ENCODE measurements at regions not wholly inside any gene's neighbourhood (a gene's known extent, or its start where the extent isn't known, plus 50 kb on each side); places are given as distances from the start of the nearest gene placed in this dataset.

DNA sequence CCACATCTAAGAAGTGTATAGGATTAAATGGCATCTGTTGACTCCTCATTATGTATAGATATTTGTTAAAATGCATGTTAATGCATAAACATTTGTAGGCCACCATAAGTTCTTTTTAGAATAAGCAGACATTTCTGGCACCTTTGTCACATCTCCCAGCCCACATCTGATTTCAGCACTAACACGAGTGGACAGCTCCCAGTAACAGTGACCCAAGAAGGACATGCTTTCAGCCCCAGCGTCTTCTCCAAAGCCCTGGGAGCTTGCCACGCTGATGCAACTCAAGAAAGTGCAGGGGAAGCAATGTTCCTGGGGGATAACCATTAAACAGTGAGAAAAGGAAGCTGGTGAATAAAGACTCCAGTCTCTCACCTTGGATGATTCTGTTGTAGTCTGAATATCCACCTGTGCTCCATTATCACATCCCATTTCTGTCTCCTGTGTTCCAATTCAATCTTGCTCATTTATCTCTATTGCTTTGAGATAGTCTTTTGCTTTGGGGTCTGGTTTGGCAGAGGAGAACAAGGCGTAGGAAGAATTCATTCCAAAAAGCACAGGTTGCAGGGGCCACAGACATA, 182.6 kb upstream of the THSD7B start:
- WGBS, 2 experiments (ENCODE audit: insufficient coverage in 2 of 2) = 0 to 17% methylated on average over 3 to 4 of the region's 4 CpGs
- H3K27ac ChIP-seq (ENCODE audit: low read depth, low read length, severe bottlenecking) = no peak overlapping the region
- H3K4me1 ChIP-seq (ENCODE audit: control insufficient read depth, insufficient read depth, low read length, poor library complexity, severe bottlenecking) = no peaks in the 10 kb centered on the region
- H3K9me3 ChIP-seq (ENCODE audit: control insufficient read depth, low read length) = no peaks in the 10 kb centered on the region
- no peaks in the 10 kb centered on the region for H3K36me3 ChIP-seq (ENCODE audit: control insufficient read depth, insufficient read depth, low read length)
- no peak overlapping the region for H3K4me3 ChIP-seq (ENCODE audit: extremely low read depth, insufficient read depth, low read length, poor library complexity, severe bottlenecking)

- 67 to 88% methylated on average over 1 of the region's 2 CpGs for WGBS, 2 experiments (ENCODE audit: insufficient coverage in 2 of 2)
- Histone ChIP-seq H3K27ac (ENCODE audit: low read depth, low read length, severe bottlenecking) (no peak overlapping the region), H3K36me3 (ENCODE audit: control insufficient read depth, insufficient read depth, low read length) (no peaks in the 10 kb centered on the region), H3K9me3 (ENCODE audit: control insufficient read depth, low read length) (no peaks in the 10 kb centered on the region), H3K4me1 (ENCODE audit: control insufficient read depth, insufficient read depth, low read length, poor library complexity, severe bottlenecking) (no peaks in the 10 kb centered on the region), H3K4me3 (ENCODE audit: extremely low read depth, insufficient read depth, low read length, poor library complexity, severe bottlenecking) (no peak overlapping the region)
Observed at GRCh38 chr2:136572335-136572734, 193.0 kb upstream of the THSD7B start.

DNA sequence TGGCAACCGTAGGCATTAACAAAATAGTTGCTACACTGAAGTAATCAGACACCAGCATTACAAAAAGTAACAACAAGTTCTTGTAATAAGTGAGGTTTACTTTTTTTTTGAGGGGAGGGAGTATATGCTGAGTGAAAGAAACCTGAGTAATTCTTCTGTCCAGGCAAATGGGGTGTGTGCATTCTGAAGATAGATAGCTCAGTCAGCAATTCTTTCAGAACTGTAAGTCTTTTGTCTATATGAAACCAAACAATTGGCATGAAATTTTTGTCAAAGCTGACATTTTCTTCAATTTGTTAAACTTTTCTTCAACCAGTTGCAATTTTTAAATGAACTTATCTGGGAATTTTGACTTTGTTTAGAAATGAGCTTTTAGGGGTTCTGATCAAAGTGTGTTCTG, 208.1 kb upstream of the THSD7B start:
- Histone ChIP-seq H3K4me3 (ENCODE audit: extremely low read depth, insufficient read depth, low read length, poor library complexity, severe bottlenecking) (no peak overlapping the region), H3K27ac (ENCODE audit: low read depth, low read length, severe bottlenecking) (no peak overlapping the region), H3K36me3 (ENCODE audit: control insufficient read depth, insufficient read depth, low read length) (no peaks in the 10 kb centered on the region), H3K4me1 (ENCODE audit: control insufficient read depth, insufficient read depth, low read length, poor library complexity, severe bottlenecking) (peaks cover 4% of the 10 kb centered on the region), H3K9me3 (ENCODE audit: control insufficient read depth, low read length) (no peaks in the 10 kb centered on the region)
- no CpG with 5 or more reads among the region's 1 CpG for WGBS, 2 experiments (ENCODE audit: insufficient coverage in 2 of 2)

- Histone ChIP-seq H3K4me1 (ENCODE audit: control insufficient read depth, insufficient read depth, low read length, poor library complexity, severe bottlenecking) (peaks cover 4% of the 10 kb centered on the region), H3K4me3 (ENCODE audit: extremely low read depth, insufficient read depth, low read length, poor library complexity, severe bottlenecking) (no peak overlapping the region), H3K27ac (ENCODE audit: low read depth, low read length, severe bottlenecking) (no peak overlapping the region), H3K9me3 (ENCODE audit: control insufficient read depth, low read length) (no peaks in the 10 kb centered on the region), H3K36me3 (ENCODE audit: control insufficient read depth, insufficient read depth, low read length) (no peaks in the 10 kb centered on the region)
- no CpG with 5 or more reads among the region's 1 CpG for WGBS, 2 experiments (ENCODE audit: insufficient coverage in 2 of 2)
Observed at GRCh38 chr2:136550181-136550580, 215.2 kb upstream of the THSD7B start.

- Histone ChIP-seq H3K9me3 (ENCODE audit: control insufficient read depth, low read length) (no peaks in the 10 kb centered on the region), H3K27ac (ENCODE audit: low read depth, low read length, severe bottlenecking) (no peak overlapping the region), H3K4me1 (ENCODE audit: control insufficient read depth, insufficient read depth, low read length, poor library complexity, severe bottlenecking) (no peaks in the 10 kb centered on the region), H3K4me3 (ENCODE audit: extremely low read depth, insufficient read depth, low read length, poor library complexity, severe bottlenecking) (no peak overlapping the region), H3K36me3 (ENCODE audit: control insufficient read depth, insufficient read depth, low read length) (no peaks in the 10 kb centered on the region)
- 76 to 90% methylated on average over 3 of the region's 5 CpGs for WGBS, 2 experiments (ENCODE audit: insufficient coverage in 2 of 2)
Observed at GRCh38 chr2:136539355-136539754, 226.0 kb upstream of the THSD7B start.

GRCh38 chr2:136538489-136538888, 226.9 kb upstream of the THSD7B start:
- 70 to 83% methylated on average over 3 to 4 of the region's 4 CpGs for WGBS, 2 experiments (ENCODE audit: insufficient coverage in 2 of 2)
- Histone ChIP-seq H3K36me3 (ENCODE audit: control insufficient read depth, insufficient read depth, low read length) (no peaks in the 10 kb centered on the region), H3K9me3 (ENCODE audit: control insufficient read depth, low read length) (no peaks in the 10 kb centered on the region), H3K4me1 (ENCODE audit: control insufficient read depth, insufficient read depth, low read length, poor library complexity, severe bottlenecking) (no peaks in the 10 kb centered on the region), H3K4me3 (ENCODE audit: extremely low read depth, insufficient read depth, low read length, poor library complexity, severe bottlenecking) (no peak overlapping the region), H3K27ac (ENCODE audit: low read depth, low read length, severe bottlenecking) (no peak overlapping the region)

DNA sequence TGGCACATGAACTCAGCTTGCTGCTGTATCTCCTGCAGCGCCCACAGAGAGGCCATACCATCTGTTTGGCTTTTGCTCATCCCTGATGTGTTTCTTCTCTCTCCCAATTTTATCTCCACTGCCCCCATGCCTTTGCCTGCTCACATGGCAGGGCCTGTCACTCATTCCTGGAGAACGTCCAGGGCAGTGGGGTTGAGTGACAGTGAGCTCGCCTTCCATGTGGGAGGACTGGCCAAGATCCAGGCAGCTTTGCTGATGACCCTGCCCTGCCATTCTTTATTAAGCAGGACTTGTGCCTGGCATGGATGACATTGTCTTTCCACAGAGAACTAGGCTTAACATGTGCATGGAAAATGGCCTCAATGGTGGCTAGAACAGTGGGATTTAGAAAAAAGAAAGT, 230.5 kb upstream of the THSD7B start:
- 56 to 83% methylated on average over 3 of the region's 3 CpGs for WGBS, 2 experiments (ENCODE audit: insufficient coverage in 2 of 2)
- Histone ChIP-seq H3K4me3 (ENCODE audit: extremely low read depth, insufficient read depth, low read length, poor library complexity, severe bottlenecking) (no peak overlapping the region), H3K36me3 (ENCODE audit: control insufficient read depth, insufficient read depth, low read length) (no peaks in the 10 kb centered on the region), H3K4me1 (ENCODE audit: control insufficient read depth, insufficient read depth, low read length, poor library complexity, severe bottlenecking) (no peaks in the 10 kb centered on the region), H3K9me3 (ENCODE audit: control insufficient read depth, low read length) (no peaks in the 10 kb centered on the region), H3K27ac (ENCODE audit: low read depth, low read length, severe bottlenecking) (no peak overlapping the region)

DNA sequence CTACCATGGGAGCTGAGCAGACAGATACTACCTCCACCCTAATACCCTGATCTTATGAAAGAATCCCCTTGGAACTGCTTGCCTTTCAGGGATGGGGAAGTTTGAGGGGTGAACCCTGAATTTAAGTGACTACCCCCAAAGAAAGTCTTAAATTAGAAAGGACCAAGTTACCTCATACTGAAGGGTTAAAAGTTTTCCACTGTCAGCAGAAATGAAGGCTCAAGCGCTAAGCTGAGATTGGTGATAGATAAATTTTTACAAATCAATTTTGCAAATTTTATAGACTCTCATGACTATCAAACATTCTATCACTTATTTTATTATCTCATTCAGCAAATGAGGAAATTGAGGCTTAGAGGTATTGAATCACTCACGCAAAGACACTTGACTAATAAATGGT, 233.2 kb upstream of the THSD7B start:
- Histone ChIP-seq H3K4me1 (ENCODE audit: control insufficient read depth, insufficient read depth, low read length, poor library complexity, severe bottlenecking) (no peaks in the 10 kb centered on the region), H3K27ac (ENCODE audit: low read depth, low read length, severe bottlenecking) (no peak overlapping the region), H3K4me3 (ENCODE audit: extremely low read depth, insufficient read depth, low read length, poor library complexity, severe bottlenecking) (no peak overlapping the region), H3K9me3 (ENCODE audit: control insufficient read depth, low read length) (no peaks in the 10 kb centered on the region), H3K36me3 (ENCODE audit: control insufficient read depth, insufficient read depth, low read length) (no peaks in the 10 kb centered on the region)
- WGBS, 2 experiments (ENCODE audit: insufficient coverage in 2 of 2) = 100% methylated on average over 1 of the region's 2 CpGs; no CpG with 5 or more reads in 1 of the 2 experiments

- no peaks in the 10 kb centered on the region for H3K4me1 ChIP-seq (ENCODE audit: control insufficient read depth, insufficient read depth, low read length, poor library complexity, severe bottlenecking)
- H3K4me3 ChIP-seq (ENCODE audit: extremely low read depth, insufficient read depth, low read length, poor library complexity, severe bottlenecking) = no peak overlapping the region
- H3K9me3 ChIP-seq (ENCODE audit: control insufficient read depth, low read length) = no peaks in the 10 kb centered on the region
- 52 to 72% methylated on average over 2 of the region's 2 CpGs for WGBS, 2 experiments (ENCODE audit: insufficient coverage in 2 of 2)
- H3K36me3 ChIP-seq (ENCODE audit: control insufficient read depth, insufficient read depth, low read length) = no peaks in the 10 kb centered on the region
- H3K27ac ChIP-seq (ENCODE audit: low read depth, low read length, severe bottlenecking) = no peak overlapping the region
Observed at GRCh38 chr2:136531731-136532130, 233.6 kb upstream of the THSD7B start.

GRCh38 chr2:136530146-136530545, 235.2 kb upstream of the THSD7B start:
- H3K4me3 ChIP-seq (ENCODE audit: extremely low read depth, insufficient read depth, low read length, poor library complexity, severe bottlenecking) = no peak overlapping the region
- no peaks in the 10 kb centered on the region for H3K9me3 ChIP-seq (ENCODE audit: control insufficient read depth, low read length)
- no peaks in the 10 kb centered on the region for H3K4me1 ChIP-seq (ENCODE audit: control insufficient read depth, insufficient read depth, low read length, poor library complexity, severe bottlenecking)
- H3K36me3 ChIP-seq (ENCODE audit: control insufficient read depth, insufficient read depth, low read length) = no peaks in the 10 kb centered on the region
- H3K27ac ChIP-seq (ENCODE audit: low read depth, low read length, severe bottlenecking) = no peak overlapping the region

- WGBS, 2 experiments (ENCODE audit: insufficient coverage in 2 of 2) = 0 to 10% methylated on average over 1 to 2 of the region's 2 CpGs
- H3K4me1 ChIP-seq (ENCODE audit: control insufficient read depth, insufficient read depth, low read length, poor library complexity, severe bottlenecking) = no peaks in the 10 kb centered on the region
- no peak overlapping the region for H3K4me3 ChIP-seq (ENCODE audit: extremely low read depth, insufficient read depth, low read length, poor library complexity, severe bottlenecking)
- H3K9me3 ChIP-seq (ENCODE audit: control insufficient read depth, low read length) = no peaks in the 10 kb centered on the region
- no peak overlapping the region for H3K27ac ChIP-seq (ENCODE audit: low read depth, low read length, severe bottlenecking)
- no peaks in the 10 kb centered on the region for H3K36me3 ChIP-seq (ENCODE audit: control insufficient read depth, insufficient read depth, low read length)
Observed at GRCh38 chr2:136527560-136527959, 237.8 kb upstream of the THSD7B start.

Measured in mesodermal cell (in vitro differentiated cells).